Uterus (tissue), 3 donors: ENCODE measurements at regions not wholly inside any gene's neighbourhood (a gene's known extent, or its start where the extent isn't known, plus 50 kb on each side); places are given as distances from the start of the nearest gene placed in this dataset.

Experiments
- DNase-seq, 2 donors: peaks; one replicate each; pipeline ENCODE4 v3.0.0-alpha.2; 2019 to 2020
- H3K27ac ChIP-seq, 2 donors: fragments of 200-600 bp; sonication (generic); 1 replicate in 1 of 2; 2 replicates in 1 of 2; pipeline ENCODE4 v1.5.1; 2016 to 2018
- H3K27me3 ChIP-seq, 2 donors: fragments of 200-600 bp; sonication (generic); one replicate each; pipeline ENCODE4 v1.5.1; 2018 to 2019; ENCODE audit warnings: control low read depth in 1 of 2
- H3K36me3 ChIP-seq, 2 donors: fragments of 200-600 bp; sonication (generic); one replicate each; pipeline ENCODE4 v1.5.1; 2019; ENCODE audit warnings: control low read depth in 1 of 2
- H3K4me1 ChIP-seq, 2 donors: fragments of 200-600 bp; sonication (generic); one replicate each; pipeline ENCODE4 v1.5.1; 2018 to 2019; ENCODE audit warnings: control low read depth in 1 of 2
- H3K4me3 ChIP-seq, 2 donors: fragments of 200-600 bp; sonication (generic); 1 replicate in 1 of 2; 2 replicates in 1 of 2; pipeline ENCODE4 v1.5.1; 2018 to 2019; ENCODE audit warnings: mild to moderate bottlenecking in 1 of 2
- H3K9me3 ChIP-seq, 2 donors: fragments of 200-600 bp; sonication (generic); one replicate each; pipeline ENCODE4 v1.5.1; 2019; ENCODE audit warnings: control low read depth in 1 of 2
- CTCF ChIP-seq, 4 experiments: fragments of 200-600 bp in 2 of 4; fragments of 450-650 bp in 2 of 4; sonication (generic) in 2 of 4; IDR thresholded peaks; one replicate each; pipeline ENCODE4 v1.5.1; 2016 to 2019; ENCODE audit warnings: antibody characterized with exemption in 4 of 4, mild to moderate bottlenecking in 2 of 4, moderate library complexity in 1 of 4
- POLR2A ChIP-seq, 2 donors: fragments of 450-650 bp; IDR thresholded peaks; one replicate each; pipeline ENCODE4 v1.6.1; 2016; ENCODE audit warnings: antibody characterized with exemption in 2 of 2, mild to moderate bottlenecking in 1 of 2, moderate library complexity in 1 of 2
- intact Hi-C: fragments of 100-400 bp; cut with DNase I; formaldehyde crosslinking; loops from one replicate; pipeline ENCODE4 v1.15.1; 2023; ENCODE audit warnings: low total_unique reads
- donor health status: DM: yes; HTN: yes; CAD: no.

DNA sequence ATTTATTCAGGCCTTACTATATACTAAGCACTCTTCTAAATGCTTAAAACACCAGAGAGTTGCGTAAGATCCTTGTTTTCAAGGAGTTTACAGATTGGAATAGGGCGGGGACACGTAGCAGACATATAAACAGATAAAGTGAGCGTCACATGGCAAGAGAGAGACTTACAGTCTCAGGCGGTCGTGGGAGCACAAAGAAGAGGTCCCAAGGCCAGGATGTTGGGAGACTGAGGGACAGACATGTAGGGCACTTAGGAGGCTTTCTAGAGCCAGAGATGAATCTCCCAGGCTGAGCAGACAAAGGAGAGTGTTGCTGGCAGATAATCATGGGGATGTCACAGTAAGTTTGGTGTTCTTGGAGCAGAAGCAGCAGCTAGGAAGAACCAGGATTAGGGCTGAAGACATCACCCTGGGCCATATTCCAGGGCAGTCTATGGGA, 119.1 kb upstream of the ANKFN1 start:
- no peak overlapping the region for H3K27ac ChIP-seq
- no peaks in the 10 kb centered on the region for H3K9me3 ChIP-seq
- intact Hi-C loops = no loop called here
- DNase-seq = no peak
- no peaks in the 10 kb centered on the region for H3K4me1 ChIP-seq
- H3K36me3 ChIP-seq = no peaks in the 10 kb centered on the region
- no peak overlapping the region for H3K4me3 ChIP-seq
- no peaks in the 10 kb centered on the region for H3K27me3 ChIP-seq
- TF ChIP-seq CTCF (IDR thresholded peaks at IDR 0.05) (no peak), POLR2A (IDR thresholded peaks at IDR 0.05) (no peak)

GRCh38 chr17:56038131-56038530, 115.1 kb upstream of the ANKFN1 start:
- no peak for DNase-seq
- no peak overlapping the region for H3K27ac ChIP-seq
- no peak overlapping the region for H3K4me3 ChIP-seq
- no peaks in the 10 kb centered on the region for H3K36me3 ChIP-seq
- TF ChIP-seq POLR2A (IDR thresholded peaks at IDR 0.05) (no peak), CTCF (IDR thresholded peaks at IDR 0.05) (no peak)
- H3K4me1 ChIP-seq = no peaks in the 10 kb centered on the region
- intact Hi-C loops = no loop called here
- H3K27me3 ChIP-seq = no peaks in the 10 kb centered on the region
- H3K9me3 ChIP-seq = no peaks in the 10 kb centered on the region

DNA sequence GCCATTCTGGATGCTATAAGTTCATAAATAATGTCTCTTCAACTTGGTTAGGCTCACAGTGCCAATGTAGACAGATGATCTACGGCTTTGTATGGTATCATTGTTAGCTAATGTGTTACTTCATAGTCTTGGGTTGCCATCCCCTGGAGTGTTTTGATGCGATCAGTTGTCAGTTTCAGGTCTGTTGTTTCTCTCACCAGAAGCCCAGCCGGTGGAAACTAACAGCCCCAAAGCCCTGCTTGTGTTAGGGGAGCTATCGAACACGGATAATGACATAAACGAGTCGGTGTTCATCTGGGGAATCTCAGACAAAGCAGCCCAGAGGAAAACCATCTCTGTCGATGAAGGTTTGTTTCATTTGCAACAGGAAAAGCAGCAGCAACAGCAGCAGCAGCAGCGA, 107.4 kb upstream of the ANKFN1 start:
- DNase-seq = no peak
- TF ChIP-seq CTCF (IDR thresholded peaks at IDR 0.05) (no peak), POLR2A (IDR thresholded peaks at IDR 0.05) (no peak)
- intact Hi-C loops = no loop called here
- Histone ChIP-seq H3K27ac (no peak overlapping the region), H3K27me3 (no peaks in the 10 kb centered on the region), H3K4me3 (no peak overlapping the region), H3K36me3 (no peaks in the 10 kb centered on the region), H3K9me3 (no peaks in the 10 kb centered on the region), H3K4me1 (no peaks in the 10 kb centered on the region)

DNA sequence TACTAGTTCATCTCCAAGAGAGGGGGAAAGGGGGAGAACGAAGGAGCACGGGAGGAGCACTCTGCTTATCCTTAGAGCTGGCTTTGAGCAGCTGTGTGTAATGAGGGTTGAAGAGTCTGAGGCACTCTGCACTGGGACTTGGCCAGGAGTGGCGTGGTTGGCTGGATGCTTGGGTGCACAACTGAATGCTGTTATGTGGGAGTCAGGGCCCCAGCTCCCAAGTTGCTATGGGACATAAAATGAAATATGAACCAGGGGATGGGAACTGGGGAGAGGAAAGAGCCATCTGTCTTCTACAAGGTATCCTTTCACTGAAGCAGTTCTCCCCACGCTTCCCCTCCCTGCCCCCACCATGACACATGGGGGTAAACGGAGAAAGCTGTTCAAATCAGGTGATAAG, 105.9 kb upstream of the ANKFN1 start:
- no peak overlapping the region for H3K4me3 ChIP-seq
- no peaks in the 10 kb centered on the region for H3K36me3 ChIP-seq
- TF ChIP-seq CTCF (IDR thresholded peaks at IDR 0.05) (no peak), POLR2A (IDR thresholded peaks at IDR 0.05) (no peak)
- no peak overlapping the region for H3K27ac ChIP-seq
- H3K27me3 ChIP-seq = no peaks in the 10 kb centered on the region
- H3K9me3 ChIP-seq = no peaks in the 10 kb centered on the region
- no peaks in the 10 kb centered on the region for H3K4me1 ChIP-seq
- intact Hi-C loops = no loop called here
- no peak for DNase-seq

DNA sequence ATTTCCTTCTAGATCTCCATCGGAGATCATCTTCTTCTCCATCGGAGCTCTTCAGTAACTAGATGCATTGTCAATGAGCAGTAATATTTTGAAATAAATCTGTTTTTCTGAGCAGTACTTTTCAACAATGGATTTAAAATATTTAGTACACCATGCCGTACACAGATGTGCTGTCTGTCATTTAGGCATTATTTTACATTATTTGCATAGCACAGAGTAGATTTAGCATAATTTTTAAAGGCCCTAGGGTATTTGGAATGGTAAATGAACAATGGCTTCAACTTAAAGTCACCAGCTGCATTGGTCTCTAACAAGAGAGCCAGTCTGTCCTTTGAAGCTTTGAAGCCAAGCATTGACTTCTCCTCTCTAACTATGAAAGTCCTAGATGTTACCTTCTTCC, 95.4 kb upstream of the ANKFN1 start:
- H3K4me1 ChIP-seq = no peaks in the 10 kb centered on the region
- H3K4me3 ChIP-seq = no peak overlapping the region
- no peaks in the 10 kb centered on the region for H3K36me3 ChIP-seq
- no peak for TF ChIP-seq CTCF (IDR thresholded peaks at IDR 0.05)
- TF ChIP-seq POLR2A (IDR thresholded peaks at IDR 0.05) = no peak
- H3K27me3 ChIP-seq = no peaks in the 10 kb centered on the region
- no peaks in the 10 kb centered on the region for H3K9me3 ChIP-seq
- H3K27ac ChIP-seq = no peak overlapping the region
- DNase-seq = no peak
- intact Hi-C loops = no loop called here
